Stimulated activated naive CD4-positive, alpha-beta T cell (primary cell): ENCODE measurements at regions not wholly inside any gene's neighbourhood (a gene's known extent, or its start where the extent isn't known, plus 50 kb on each side); places are given as distances from the start of the nearest gene placed in this dataset.

ENCODE experiments used
- DNase-seq, 6 experiments: peaks; one replicate each; lab custom pipeline; 2025; lab: John Stamatoyannopoulos, UW

DNA sequence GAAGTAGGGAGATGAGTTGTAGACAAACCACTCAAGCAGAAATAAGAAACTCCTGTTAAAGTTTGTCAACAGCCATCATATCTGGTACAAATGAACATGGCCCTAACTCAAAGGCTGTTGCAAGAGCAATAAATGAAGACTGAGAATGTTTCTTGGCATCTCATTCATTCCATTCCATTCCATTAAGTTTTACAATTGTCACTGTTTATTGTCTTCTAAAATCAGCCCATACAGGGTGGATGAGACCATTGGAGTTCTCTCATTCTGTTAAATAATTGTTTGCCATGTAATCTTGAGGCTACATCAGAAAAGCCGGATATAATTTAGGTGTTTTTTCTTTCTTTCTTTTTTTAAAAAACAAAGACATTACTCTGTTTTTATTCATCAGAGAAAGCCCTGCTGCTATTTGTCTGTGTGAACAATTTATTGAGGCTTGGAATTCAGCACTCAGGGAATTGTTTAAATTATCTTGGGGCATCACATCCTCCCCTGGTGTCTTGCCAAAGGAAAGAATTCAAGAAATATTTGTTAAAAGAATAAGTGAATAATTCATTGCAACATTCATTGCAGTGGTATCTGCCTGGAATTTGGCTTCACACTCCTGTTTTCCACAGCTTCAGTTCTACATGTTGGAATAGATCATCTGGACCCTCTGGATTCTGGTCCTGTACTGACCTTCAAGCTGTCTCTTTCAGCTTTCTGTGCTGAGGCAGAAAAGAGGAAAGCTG lies 604.5 kb downstream of the PLPP3 start:
- no peak for DNase-seq

DNA sequence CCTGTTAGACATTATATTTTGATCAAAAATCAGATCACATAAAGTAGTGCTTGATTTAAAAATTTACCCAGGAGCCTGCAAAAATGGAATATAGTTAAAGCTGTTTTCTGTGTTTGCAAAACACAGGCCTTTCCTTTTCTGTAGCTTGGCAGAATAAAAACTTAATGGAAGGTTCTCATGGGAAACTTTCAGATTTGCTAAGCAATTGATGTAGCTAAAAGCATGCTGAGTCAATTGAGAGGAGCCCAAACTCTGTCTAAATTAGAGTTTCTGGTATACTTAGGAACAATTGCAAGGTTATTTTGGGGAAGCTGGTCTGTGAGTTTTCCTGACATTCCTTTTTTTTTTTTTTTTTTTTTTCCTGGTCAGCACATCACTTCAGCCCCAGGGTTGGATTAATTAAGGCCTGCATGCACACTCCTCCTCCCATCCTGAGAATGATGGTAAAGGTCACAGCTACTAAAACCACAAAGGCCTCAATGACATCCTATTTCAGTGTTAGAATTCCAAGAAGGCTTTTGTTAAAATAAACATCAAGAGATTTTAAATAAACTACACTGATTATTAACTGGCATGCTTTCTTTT lies 608.7 kb downstream of the PLPP3 start:
- DNase-seq: no peak

DNA sequence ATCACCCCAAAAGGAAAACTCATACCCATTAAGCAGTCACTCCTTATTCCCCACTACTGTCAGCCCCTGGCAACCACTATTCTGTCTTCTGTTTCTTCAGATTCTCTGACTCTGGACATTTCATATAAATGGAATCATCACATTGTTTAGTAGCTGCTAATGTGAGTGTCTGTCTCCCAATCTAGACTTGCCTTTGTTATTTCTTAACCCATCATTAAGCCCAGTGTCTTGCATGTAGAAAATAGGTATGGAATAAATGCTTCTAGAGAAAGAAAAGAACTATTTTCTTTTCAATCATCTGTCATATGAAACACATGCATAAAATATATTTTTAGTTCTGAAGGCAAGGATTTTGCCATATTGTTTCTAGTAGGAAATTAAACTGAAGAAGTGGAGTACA lies 610.0 kb downstream of the PLPP3 start:
- no peak for DNase-seq

DNA sequence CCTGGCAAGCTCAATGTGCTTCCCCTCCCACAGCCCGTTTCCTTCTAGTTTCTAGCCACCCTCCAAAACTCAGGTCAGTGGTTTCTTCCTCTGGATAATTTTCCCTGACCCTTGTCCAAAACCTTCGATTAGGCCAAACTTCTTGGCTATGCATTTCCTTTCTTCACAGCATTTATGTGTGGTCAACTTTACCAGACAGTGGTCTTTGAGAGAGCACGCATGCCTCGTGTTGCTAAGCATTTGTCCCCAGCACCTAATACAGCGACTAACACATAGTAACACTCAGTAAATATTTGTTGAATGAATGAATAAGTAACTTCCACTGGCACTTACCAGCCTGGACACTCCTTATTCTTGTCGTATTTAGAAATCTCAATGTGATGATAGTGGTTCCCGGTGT lies 610.7 kb downstream of the PLPP3 start:
- DNase-seq: no peak

DNA sequence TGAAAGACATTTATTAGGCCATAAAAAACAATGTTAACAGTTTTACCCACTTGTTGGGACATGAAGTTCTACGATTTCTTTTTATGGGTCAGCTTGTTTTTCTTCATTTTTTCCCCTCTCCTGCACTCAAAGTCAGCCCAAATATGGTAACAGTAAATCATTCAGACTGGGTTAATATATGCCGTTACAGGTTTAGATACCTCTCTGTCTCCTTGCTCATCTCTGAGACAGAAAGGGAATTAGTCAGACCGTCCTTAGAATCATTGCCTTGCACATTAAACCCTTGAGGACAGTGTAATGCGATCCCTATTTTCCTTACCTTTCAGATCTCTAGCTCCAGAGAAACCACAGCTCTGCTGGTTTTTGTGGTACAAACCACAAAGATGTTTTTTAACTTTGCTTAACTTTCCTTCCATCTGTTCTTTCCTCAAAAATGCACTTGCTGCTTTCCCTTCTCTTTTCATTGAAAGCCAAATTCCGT lies 613.3 kb downstream of the PLPP3 start:
- no peak for DNase-seq

DNA sequence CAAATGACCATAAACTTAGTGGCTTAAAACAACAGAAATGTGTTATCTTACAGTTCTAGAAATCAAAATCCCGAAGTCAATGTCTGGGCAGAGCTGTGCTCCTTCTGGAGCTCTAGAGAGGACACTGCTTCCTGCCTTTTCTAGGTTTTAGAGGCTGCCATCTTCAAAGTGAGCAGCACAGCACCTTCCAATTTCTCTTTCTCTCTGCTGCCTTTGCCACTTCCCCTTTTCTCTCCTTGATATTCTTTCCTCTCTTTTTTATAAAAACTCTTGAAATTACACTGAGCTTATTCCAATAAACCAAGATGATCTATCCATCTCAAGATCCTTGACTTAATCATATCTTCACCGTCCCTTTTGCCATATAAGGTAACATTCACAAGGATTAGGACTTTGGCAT lies 616.9 kb downstream of the PLPP3 start:
- no peak for DNase-seq

DNA sequence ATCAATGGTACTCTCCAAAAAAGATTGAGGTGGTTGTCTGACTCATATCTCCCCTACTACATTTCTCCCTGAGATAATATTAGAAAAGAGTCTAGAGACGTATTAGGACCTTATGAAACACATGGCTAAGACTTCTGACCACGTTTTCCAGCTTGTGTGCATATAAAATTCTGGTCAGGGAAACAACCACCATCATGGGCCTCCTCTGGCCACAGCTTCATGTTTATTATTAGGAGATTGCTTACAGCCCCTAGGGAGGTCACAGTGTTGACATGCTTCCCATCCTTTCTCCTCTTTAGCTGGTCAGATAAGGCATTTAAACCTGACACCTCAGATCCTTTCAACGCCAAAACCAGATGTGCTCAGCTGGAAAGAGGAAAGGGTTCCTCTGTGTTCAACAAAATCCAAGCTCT lies 620.2 kb downstream of the PLPP3 start:
- DNase-seq: no peak

DNA sequence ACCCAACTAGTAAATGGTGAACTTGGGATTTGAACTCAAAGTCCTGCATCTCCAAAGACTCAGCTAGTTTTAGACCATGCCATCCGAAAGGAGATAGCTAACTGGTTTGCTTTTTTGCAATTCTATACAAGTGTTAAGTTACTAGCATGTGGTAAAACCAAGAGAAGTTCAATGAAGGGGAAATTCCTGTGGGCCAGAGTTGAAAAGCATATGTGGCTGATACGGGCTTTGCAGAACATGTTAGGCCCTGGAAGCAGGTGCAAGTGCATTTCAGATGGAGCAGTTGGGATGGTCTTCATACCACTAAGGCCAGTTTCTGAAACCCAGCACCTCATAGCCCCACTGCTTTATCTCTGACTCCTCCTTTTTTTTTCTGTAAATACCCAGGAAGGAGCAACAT lies 620.9 kb downstream of the PLPP3 start:
- no peak for DNase-seq

DNA sequence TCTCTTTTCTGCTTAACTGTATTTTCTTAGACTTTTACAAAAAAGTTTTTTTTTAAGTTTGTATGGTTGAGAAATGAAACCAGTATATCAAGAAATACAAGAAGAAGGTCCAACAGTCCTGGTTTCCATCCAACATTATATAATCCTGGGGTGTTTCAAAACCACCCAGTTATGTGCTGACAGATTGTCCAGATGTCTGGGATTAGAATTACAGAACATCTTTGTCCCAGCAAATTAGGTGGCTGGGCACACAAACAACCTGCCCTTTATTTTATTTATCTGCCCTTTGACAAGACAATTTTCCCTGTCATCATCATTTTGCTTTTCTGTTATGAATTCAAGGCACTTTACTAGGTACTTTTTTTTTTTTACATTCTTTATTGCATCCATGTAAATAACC lies 622.1 kb downstream of the PLPP3 start:
- no peak for DNase-seq

DNA sequence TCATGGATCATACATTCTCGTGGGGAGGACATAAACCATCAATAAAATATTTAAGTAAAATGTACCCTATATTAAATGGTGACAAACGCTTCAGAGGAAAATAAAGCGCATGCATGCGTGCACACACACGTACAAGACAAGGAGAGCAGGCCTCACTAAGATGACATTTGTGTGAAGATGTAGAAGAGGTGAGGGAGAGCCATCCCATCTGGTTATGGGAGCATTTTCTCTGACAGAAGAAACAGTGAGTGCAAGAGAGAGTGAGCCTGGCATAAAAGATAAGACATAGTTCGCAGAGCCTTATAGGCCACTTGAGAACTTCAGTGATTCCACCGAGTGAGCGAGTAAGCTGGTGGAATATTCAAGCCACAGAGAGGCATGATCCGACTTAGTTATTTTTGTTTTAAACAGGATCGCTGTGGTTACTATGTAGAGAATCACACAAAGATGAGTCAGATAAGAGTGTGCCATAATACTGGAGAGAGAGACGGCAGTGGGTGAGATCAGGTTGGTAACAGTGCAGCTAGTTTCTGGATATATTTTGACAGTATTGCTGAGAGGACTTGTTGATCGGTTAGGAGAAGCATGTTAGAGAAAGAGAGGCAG lies 624.2 kb downstream of the PLPP3 start:
- no peak for DNase-seq

DNA sequence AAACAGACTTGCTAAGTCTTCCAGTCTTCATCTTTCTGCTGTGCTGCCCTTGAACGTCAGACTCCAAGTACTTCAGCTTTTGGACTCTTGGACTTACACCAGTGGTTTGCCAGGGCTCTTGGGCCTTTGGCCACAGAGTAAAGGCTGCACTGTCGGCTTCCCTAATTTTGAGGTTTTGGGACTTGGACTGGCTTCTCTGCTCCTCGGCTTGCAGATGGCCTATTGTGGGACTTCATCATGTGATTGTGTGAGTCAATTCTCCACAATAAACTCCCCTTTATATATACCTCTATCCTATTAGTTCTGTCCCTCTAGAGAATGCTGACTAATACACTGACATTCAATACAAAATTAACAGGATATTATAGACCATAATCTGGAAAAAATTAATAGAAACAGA lies 628.1 kb downstream of the PLPP3 start:
- DNase-seq: no peak

DNA sequence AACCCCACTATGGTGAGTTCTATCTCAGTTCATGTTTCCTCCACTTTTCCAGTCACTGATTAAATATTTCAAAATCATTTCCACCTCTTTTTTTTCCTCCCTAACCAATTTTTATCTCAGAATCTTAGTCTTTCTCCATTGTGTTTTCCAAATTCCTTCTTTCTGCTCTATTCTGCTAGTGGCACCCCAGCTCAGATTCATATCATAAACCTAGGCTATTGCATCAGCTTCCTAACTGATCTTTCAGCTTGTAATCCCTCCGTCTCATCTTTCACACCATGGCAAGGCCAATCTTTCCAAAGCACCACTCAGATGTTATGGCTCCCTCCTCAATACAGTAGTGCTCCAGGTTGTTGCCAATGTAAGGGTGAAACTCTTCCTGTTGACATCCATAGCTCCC lies 631.9 kb downstream of the PLPP3 start:
- DNase-seq: no peak

DNA sequence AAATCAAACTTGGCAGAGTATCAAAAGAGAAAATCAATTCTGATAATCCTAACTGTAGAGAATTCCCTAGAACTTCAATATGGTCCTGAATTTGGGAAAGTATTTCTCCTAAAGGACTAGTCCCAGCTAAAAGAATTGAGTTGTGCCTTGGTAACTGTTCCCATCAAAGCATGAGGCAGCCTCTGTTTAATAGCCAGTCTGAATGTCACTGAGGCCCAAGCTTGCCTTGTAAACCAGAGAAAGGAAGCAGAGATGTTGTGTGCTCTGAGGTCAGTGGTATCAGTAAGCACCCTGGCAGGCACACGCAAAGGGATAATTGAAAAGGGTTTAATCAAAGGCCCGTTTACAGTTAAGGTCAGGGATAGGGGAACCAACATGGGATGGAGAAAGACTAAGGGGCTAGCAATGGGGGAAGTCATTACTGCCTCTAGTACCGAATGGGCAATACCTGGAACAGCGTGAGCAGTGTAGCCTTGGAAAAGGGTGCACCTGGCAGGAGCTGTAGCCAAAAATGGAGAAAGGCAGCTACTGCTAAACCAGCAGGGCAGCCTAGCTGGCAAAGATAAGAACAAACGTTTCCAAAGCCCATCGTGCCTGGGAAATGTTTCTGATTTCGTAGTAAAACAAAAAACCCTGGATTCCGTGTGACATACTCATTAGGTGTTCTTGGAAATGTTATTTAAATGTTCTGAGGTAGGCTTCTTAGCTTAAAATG lies 635.5 kb downstream of the PLPP3 start:
- no peak for DNase-seq

DNA sequence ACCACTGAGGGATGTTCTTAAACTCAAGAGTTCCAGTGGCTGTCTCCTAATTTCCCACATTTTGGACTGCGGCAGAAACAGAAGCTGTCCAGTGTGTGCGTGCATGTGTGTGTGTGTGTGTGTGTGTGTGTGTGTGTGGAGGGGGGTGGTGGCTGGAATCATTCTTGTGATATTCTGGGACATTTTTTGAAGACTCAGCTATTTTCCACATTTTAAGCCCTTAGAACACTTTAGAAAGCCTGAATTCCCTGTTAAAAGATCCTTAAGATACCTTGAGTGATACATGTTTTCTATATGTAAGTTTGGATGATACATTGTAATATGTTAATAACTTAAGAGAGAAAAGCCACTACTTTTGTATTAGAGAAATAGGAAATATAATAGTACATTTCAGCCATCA lies 636.4 kb downstream of the PLPP3 start:
- DNase-seq: no peak

DNA sequence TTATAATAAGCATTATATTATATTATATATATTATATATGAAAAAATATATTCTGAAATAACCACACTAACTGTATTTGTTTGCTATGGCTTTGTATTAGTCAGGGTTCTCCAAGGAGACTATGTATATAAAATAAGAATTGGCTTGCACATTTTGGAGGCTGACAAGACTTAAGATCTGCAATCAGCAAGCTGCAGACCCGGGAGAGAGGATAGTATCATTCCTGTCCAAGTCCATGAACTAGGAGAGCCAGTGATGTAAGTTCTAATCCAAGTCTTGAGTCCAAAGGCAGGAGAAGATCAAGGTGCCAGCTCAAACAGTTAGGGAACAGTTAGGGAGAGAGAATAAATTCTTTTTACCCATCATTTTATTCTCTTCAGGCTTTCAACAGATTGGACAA lies 639.5 kb downstream of the PLPP3 start:
- DNase-seq: no peak

DNA sequence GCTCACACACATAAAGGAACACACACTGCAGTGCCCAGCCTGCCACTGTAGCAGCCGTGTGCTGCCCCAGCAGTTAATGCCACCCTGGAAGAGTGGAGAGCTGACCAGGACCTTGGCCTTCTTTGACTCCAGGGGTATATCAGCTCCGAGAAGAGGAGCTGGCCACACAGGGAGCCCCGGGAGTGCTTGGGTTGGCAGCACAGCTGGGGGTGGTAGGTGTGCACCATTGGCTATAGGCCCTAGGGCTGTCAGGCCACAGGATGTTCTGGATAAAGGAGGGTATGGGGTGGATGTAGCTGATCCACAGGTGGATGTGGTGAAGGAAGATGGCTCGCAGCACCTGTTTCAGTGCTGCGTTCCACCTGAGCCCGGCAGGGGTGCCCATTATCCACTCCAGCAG lies 640.5 kb downstream of the PLPP3 start:
- DNase-seq: no peak

DNA sequence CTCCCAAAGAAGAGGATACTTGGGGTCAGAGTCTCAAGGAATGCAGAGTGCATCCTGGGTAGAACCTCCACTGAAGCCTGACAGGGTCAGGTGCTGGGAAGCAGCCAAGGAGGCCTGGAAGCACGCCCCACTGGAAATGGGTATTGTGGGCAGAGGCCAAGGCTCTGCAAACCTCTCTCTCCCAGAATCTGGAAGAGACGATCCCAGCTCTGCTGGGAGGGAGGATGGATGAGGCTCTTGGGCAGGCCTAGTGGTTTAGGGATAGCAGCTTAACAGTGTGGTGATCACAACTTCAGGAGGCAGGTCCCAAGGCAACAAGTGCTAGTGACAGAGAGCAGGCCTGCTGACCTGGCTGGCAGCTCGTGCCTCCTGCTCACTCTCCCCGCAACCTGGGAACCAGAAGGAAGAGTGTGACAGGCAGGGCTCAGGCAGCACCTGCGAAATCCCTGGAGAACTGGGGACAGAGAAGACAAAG lies 641.0 kb downstream of the PLPP3 start:
- DNase-seq: no peak

DNA sequence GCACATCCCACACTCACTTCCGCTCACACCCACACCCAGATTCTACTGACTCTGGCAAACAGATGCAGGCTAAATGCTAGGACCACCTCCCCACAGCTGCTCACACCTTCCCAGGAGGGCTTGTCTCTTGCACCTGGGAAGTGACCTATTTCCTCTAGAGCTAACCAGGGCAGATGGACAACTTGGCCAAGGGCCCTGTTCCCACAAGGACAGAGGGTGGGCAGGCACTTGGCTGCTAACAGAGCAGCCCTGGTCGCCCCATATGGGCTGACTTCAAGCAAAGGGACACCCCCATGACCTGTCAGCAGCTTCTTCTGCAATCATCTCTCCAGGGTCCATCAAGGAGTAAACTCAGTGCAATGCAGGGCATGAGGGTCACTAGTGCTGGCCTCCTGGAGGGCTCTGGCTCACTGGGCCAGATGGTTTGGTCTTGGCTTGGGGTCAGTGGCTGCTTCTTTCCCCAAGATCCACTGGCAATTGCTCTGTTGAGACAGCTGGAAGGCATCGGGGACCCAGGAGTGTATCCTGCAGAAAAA lies 641.5 kb downstream of the PLPP3 start:
- no peak for DNase-seq

DNA sequence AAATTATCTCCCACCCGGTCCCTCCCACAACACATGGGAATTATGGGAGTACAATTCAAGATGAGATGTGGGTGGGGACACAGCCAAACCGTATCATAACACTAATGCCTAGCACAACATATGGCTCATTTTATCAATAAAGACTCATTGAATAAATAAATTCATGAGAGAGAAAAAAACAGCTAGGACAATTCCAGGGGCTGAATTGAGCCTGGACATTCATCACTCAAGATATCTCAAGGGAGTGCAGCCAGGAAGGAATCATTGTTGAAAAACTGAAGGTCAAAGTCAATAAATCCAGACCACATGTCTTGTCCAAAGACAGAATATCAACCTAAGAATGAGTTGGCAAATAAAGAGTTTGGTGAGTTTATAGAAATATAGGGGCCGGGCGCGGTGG lies 644.1 kb downstream of the PLPP3 start:
- no peak for DNase-seq

DNA sequence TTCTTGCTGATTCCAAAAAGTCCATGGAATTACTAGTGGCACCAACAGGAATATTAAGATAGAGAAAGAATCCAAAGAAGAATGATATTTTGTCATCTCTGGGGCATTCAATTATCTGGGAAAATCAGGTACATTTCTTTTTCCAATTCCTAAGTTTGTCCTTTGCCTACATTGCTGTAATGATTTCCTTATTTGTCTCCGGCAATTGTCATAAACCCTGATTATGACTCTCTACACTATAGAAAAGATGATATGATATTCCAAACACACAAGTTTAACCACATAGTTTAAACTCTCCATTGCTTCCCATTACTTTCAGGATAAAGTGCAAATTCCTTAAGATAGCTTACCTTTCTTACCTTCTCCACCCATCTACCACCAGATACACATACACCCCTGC lies 647.0 kb downstream of the PLPP3 start:
- no peak for DNase-seq

DNA sequence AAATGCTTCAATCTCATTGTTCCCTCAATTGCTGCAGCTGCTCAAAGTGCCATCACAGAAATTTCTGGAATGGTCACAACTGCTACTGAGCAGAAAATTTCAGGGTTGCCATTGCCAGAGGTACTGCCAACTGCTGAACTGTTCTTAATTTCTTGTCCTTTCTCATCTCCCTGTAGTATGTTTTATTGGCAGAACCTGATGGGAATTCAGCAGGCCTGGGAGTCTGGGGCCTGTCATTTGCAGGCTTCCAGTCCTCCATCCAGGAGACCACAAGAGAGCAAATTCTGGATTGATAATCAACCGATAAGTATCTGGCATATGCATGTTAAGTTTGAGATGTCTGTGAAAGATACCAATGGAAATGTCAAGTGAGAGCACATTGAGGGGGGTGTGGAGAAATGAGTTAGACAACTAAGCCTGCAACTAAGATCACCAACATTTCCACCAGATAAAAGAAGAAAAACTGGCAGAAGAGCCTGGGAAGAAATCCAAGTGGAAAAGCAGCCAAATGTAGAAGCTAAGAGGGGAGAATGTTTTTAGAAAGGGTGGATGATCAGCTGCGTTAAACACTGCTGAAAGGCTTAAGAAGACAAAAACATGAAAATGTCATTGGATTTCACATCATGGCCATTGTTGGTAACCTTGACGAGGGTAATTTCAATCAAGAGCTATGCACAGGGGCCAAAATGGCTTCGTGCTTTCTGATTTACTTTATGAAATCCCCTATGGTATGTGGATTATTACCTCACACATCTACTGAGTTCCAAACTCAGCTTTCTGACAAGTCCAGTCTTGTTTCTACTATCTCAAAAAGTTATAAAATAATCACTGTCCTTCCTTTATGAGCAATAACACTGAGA lies 648.1 kb downstream of the PLPP3 start:
- no peak for DNase-seq

DNA sequence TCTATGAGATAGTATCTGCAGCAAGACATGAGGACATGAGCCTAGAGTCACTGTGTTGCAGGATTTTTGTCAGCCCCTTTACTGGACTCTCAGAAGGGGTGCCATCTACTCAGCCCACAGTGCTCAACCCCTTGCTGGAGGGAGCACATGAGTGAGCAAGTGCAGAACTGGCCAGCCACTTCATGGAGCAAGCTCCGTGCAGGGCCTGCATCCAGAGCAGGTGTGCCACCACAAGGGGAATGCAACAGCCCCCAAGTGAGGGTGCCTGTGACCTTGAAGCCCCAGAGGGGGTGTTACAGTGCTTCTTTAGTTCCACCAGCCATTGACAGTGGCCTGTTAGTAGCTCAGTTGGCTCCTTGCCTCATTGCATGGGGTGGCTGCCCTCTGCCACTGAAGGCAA lies 649.7 kb downstream of the PLPP3 start:
- no peak for DNase-seq
